ENCODE measurements at regions not wholly inside any gene's neighbourhood (a gene's known extent, or its start where the extent isn't known, plus 50 kb on each side); places are given as distances from the start of the nearest gene placed in this dataset.
"Not testable (repeated sequence)": the region's sequence is repeated elsewhere in the genome, so short reads cannot be mapped to it uniquely, and the experiment has no call there.

DNA sequence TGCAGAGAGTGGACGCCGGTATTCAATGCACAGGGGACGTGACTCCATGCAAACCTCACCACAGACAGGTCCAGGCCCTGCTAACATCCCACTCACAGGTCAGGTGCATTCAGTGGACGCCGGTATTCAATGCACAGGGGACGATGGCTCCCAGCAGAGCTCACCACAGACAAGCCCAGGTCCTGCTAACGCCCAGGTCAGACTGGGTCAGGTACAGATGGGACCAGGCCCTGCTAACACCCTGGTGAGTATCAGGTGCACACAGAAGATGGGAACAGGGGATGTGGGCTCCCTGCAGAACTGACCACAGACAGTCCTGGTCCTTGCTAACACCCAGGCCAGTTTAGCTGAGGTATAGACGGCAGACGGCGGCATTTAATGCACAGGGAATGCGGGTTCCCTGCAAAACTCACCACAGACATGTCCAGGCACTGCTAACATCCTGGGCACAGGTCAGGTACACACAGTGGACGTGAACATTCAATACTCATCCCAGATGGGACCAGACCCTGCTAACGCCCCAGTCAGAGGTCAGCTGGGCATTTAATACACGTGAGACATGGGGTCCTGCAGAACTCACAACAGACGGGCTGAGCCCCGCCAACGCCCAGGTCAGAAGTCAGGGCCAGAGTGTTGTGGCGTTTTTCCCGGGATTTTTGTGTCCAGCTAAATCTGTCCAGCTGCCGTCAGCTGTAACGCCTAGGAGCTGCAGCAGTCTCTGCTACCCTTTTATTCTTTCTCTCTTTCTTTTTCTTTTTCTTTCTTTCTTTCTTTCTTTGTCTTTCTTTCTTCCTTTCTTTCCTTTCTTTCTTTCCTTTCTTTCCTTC lies 99.2 kb downstream of the SHOX start:
- no peak for DNase-seq (ENCODE audit: extremely low spot score)
- TF ChIP-seq L3MBTL2 (conservative IDR thresholded peaks at IDR 0.05) (no peak), NFRKB (IDR thresholded peaks at IDR 0.05) (no peak), SUZ12 (IDR thresholded peaks at IDR 0.05) (no peak), CTBP1 (IDR thresholded peaks at IDR 0.05; ENCODE audit: borderline replicate concordance) (no peak), HDGF (IDR thresholded peaks at IDR 0.05; ENCODE audit: borderline replicate concordance) (no peak), ARNT (IDR thresholded peaks at IDR 0.05) (no peak), TARDBP (IDR thresholded peaks at IDR 0.05) (no peak), FOXA1 (IDR thresholded peaks at IDR 0.05) (no peak), BHLHE40 (IDR thresholded peaks at IDR 0.05; ENCODE audit: borderline replicate concordance) (no peak)
- TF ChIP-seq, protein P1, sequence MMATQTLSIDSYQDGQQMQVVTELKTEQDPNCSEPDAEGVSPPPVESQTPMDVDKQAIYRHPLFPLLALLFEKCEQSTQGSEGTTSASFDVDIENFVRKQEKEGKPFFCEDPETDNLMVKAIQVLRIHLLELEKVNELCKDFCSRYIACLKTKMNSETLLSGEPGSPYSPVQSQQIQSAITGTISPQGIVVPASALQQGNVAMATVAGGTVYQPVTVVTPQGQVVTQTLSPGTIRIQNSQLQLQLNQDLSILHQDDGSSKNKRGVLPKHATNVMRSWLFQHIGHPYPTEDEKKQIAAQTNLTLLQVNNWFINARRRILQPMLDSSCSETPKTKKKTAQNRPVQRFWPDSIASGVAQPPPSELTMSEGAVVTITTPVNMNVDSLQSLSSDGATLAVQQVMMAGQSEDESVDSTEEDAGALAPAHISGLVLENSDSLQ (IDR thresholded peaks at IDR 0.05): no peak
- CTCF ChIA-PET: no interaction called here
- POLR2A ChIA-PET: no interaction called here

DNA sequence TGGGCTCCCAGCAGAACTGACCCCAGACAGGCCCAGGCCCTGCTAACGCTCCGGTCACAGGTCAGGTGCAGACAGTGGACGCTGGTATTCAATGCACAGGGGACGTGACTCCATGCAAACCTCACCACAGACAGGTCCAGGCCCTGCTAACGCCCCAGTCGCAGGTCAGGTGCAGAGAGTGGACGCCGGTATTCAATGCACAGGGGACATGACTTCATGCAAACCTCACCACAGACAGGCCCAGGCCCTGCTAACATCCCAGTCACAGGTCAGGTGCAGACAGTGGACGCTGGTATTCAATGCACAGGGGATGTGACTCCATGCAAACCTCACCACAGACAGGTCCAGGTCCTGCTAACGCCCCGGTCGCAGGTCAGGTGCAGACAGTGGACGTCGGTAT lies 98.5 kb downstream of the SHOX start:
- POLR2A ChIA-PET; CTCF ChIA-PET; DNase-seq (ENCODE audit: extremely low spot score): not testable (repeated sequence)

DNA sequence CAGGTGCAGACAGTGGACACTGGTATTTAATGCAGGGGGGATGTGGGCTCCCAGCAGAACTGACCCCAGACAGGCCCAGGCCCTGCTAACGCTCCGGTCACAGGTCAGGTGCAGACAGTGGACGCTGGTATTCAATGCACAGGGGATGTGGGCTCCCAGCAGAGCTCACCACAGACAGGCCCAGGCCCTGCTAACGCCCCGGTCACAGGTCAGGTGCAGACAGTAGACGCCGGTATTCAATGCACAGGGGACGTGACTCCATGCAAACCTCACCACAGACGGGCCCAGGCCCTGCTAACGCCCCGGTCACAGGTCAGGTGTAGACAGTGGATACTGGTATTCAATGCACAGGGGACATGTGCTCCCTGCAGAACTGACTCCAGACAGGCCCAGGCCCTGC lies 98.0 kb downstream of the SHOX start:
- CTCF ChIA-PET; DNase-seq (ENCODE audit: extremely low spot score); POLR2A ChIA-PET: not testable (repeated sequence)

DNA sequence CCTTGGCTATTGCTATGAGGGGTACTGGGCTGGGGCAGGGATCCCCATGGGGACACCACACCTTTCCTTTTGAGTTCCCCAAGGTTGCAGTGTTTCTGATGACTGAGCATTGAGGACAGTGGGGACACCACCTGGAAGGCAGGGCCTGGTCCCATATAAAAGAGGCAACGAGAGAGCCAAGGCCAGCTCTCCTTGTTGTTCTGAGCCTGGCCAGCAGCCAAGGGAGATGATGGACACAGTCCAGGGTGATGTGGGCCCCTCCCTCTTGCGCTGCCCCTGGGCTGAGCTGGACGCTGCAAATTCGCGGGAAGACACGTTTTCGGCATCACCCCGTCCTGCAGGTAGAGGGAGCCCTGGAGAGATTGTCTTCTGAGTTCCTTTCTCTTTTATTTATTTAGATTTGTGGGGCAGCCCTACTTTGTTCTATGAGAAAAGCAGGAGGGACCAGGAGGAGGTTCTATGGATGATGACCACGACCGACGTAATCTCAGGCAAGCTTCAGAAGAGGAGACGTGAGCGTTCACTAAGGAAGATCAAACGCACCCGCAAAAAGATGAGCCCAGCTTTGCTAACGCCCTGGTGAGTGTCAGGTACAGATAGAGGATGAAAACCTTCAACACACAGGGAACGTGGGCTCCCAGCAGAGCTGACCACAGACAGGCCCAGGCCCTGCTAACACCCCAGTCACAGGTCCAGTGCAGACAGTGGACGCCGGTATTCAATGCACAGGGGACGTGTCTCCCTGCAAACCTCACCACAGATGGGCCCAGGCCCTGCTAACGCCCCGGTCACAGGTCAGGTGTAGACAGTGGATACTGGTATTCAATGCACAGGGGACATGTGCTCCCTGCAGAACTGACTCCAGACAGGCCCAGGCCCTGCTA lies 97.4 kb downstream of the SHOX start:
- TF ChIP-seq ELF4 (IDR thresholded peaks at IDR 0.05): no peak
- TF ChIP-seq, protein P1 (IDR thresholded peaks at IDR 0.05): 0 out of 2 replicates have a peak, but pooled peaks have one; percentile 6
- no peak for TF ChIP-seq ARNT (IDR thresholded peaks at IDR 0.05)
- no peak for TF ChIP-seq ZNF384 (IDR thresholded peaks at IDR 0.05)
- DNase-seq (ENCODE audit: extremely low spot score): peak; percentile 33
- ChIA-PET POLR2A (no interaction called here), CTCF (no interaction called here)

DNA sequence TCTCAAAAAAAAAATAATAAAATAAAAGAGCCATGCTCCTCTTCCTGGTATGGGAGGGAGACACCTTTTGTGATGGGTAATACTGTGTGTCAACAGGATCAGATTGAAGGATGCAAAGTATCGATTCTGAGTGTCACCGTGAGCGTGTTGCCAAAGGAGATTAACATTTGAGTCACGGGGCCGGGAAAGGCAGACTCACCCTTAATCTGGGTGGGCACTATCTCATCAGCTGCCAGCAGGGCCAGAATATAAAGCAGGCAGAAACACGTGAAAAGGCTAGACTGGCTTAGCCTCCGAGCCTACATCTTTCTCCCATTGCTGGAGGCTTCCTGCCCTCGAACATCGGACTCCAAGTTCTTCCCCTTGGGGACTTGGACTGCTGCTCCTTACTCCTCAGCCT lies 95.4 kb downstream of the SHOX start:
- no peak for DNase-seq (ENCODE audit: extremely low spot score)
- ChIA-PET CTCF (no interaction called here), POLR2A (no interaction called here)
- TF ChIP-seq SUZ12 (IDR thresholded peaks at IDR 0.05) (no peak), FOXA1 (IDR thresholded peaks at IDR 0.05) (no peak), NFRKB (IDR thresholded peaks at IDR 0.05) (no peak), FOXK2 (IDR thresholded peaks at IDR 0.05) (no peak), ELF4 (IDR thresholded peaks at IDR 0.05) (no peak), ARNT (IDR thresholded peaks at IDR 0.05) (no peak), TARDBP (IDR thresholded peaks at IDR 0.05) (no peak), L3MBTL2 (conservative IDR thresholded peaks at IDR 0.05) (no peak), ZNF384 (IDR thresholded peaks at IDR 0.05) (no peak), CTBP1 (IDR thresholded peaks at IDR 0.05; ENCODE audit: borderline replicate concordance) (no peak), FOXM1 (IDR thresholded peaks at IDR 0.05; ENCODE audit: borderline replicate concordance) (no peak), BHLHE40 (IDR thresholded peaks at IDR 0.05; ENCODE audit: borderline replicate concordance) (no peak), SP1 (IDR thresholded peaks at IDR 0.05) (no peak), LEF1 (IDR thresholded peaks at IDR 0.05; ENCODE audit: borderline replicate concordance) (no peak), HDGF (IDR thresholded peaks at IDR 0.05; ENCODE audit: borderline replicate concordance) (no peak)
- TF ChIP-seq, protein P1 (IDR thresholded peaks at IDR 0.05): no peak

DNA sequence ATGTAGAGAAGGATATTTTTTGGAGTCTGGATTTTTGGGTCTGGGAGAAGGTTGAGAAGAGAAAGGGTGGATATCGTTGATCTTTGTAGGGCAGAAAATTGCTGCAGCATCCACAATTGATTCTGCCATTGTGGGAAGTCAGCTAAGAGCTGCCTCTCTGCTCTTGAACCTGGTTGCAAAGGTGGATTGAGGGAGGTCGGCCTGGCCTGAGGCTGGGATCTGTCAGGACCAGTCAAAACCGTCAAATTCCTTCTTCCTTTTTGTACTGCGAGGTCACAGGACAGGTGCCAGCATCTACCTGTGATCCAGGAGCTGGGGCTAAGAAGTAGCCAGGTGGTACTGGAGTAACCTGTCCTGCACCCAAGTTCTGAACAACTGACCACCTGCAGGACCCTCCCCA lies 93.7 kb downstream of the SHOX start:
- CTCF ChIA-PET: no interaction called here
- POLR2A ChIA-PET: no interaction called here
- TF ChIP-seq ZNF384 (IDR thresholded peaks at IDR 0.05) (no peak), BHLHE40 (IDR thresholded peaks at IDR 0.05; ENCODE audit: borderline replicate concordance) (no peak), LEF1 (IDR thresholded peaks at IDR 0.05; ENCODE audit: borderline replicate concordance) (no peak), FOXA1 (IDR thresholded peaks at IDR 0.05) (no peak), FOXM1 (IDR thresholded peaks at IDR 0.05; ENCODE audit: borderline replicate concordance) (no peak), L3MBTL2 (conservative IDR thresholded peaks at IDR 0.05) (no peak), HDGF (IDR thresholded peaks at IDR 0.05; ENCODE audit: borderline replicate concordance) (no peak), FOXK2 (IDR thresholded peaks at IDR 0.05) (no peak), NFRKB (IDR thresholded peaks at IDR 0.05) (no peak), ELF4 (IDR thresholded peaks at IDR 0.05) (no peak)
- DNase-seq (ENCODE audit: extremely low spot score): no peak

DNA sequence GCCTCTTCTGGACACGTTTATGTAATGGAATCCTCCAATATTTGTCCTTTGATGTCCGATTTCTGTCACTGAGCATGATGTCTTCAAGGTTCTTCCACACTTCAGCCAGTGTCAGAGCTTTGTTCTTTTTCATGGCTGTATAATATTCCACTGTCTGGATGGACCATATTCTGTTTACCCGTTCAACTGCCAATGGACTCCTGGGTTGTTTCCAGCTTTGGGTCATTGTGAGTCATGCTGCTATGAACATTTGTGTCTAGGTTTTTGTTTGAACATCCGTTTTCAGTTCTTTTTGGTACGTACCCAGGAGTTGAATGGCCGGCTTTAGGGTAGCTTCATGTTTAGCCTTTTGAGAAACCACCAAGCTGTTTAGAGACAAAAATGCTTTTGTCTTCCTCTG lies 93.2 kb downstream of the SHOX start:
- TF ChIP-seq ELF4 (IDR thresholded peaks at IDR 0.05): no peak
- no peak for TF ChIP-seq ARNT (IDR thresholded peaks at IDR 0.05)
- TF ChIP-seq, protein P1 (IDR thresholded peaks at IDR 0.05): no peak
- TF ChIP-seq FOXK2 (IDR thresholded peaks at IDR 0.05): no peak
- TF ChIP-seq BHLHE40 (IDR thresholded peaks at IDR 0.05; ENCODE audit: borderline replicate concordance): no peak
- no peak for TF ChIP-seq SP1 (IDR thresholded peaks at IDR 0.05)
- no peak for TF ChIP-seq L3MBTL2 (conservative IDR thresholded peaks at IDR 0.05)
- no peak for TF ChIP-seq LEF1 (IDR thresholded peaks at IDR 0.05; ENCODE audit: borderline replicate concordance)
- TF ChIP-seq HDGF (IDR thresholded peaks at IDR 0.05; ENCODE audit: borderline replicate concordance): no peak
- TF ChIP-seq FOXM1 (IDR thresholded peaks at IDR 0.05; ENCODE audit: borderline replicate concordance): no peak
- no peak for TF ChIP-seq CTBP1 (IDR thresholded peaks at IDR 0.05; ENCODE audit: borderline replicate concordance)
- no peak for TF ChIP-seq FOXA1 (IDR thresholded peaks at IDR 0.05)
- no peak for DNase-seq (ENCODE audit: extremely low spot score)
- POLR2A ChIA-PET: no interaction called here
- CTCF ChIA-PET: no interaction called here
